PC-9 (cell line): ENCODE measurements at regions not wholly inside any gene's neighbourhood (a gene's known extent, or its start where the extent isn't known, plus 50 kb on each side); places are given as distances from the start of the nearest gene placed in this dataset.

Source experiments
- BruUV-seq: library from RNA; stranded (reverse); fragments of 400-500 nt; replicated peaks from 2 replicates; lab custom pipeline; 2021; lab: Mats Ljungman, UMichigan
- CTCF ChIA-PET: fragments of 300-600 bp; sonication (Branson Sonifier 250); formaldehyde crosslinking; loops from one replicate; lab custom pipeline; 2022; ENCODE audit warnings: antibody characterized with exemption; lab: Charles Lee
- POLR2A ChIA-PET: fragments of 300-600 bp; sonication (Branson Sonifier 250); formaldehyde crosslinking; loops from one replicate; lab custom pipeline; 2022; ENCODE audit warnings: antibody characterized with exemption; ENCODE audit not compliant: unreplicated experiment; lab: Charles Lee
- DNase-seq, 2 experiments: peaks; one replicate each; pipeline versions ENCODE4 v3.0.0 to v3.0.0-alpha.2; 2015 to 2022; ENCODE audit warnings: mixed read lengths in 1 of 2
- H2AFZ ChIP-seq: fragments of 200-600 bp; sonication (generic); 2 replicates; pipeline ENCODE4 v1.8.1; 2017; ENCODE audit warnings: antibody characterized with exemption
- H3F3A ChIP-seq: fragments of 200-600 bp; sonication (generic); 2 replicates; pipeline ENCODE4 v1.8.1; 2017; ENCODE audit warnings: antibody characterized with exemption, mild to moderate bottlenecking, low read depth; ENCODE audit not compliant: insufficient read depth
- H3K27ac ChIP-seq: fragments of 200-600 bp; sonication (generic); 2 replicates; pipeline ENCODE4 v1.6.1; 2016; ENCODE audit warnings: mixed run types
- H3K27me3 ChIP-seq: fragments of 200-600 bp; sonication (generic); 2 replicates; pipeline ENCODE4 v1.6.1; 2016; ENCODE audit warnings: low read depth, mixed run types; ENCODE audit not compliant: insufficient read depth
- H3K36me3 ChIP-seq: fragments of 200-600 bp; sonication (generic); 2 replicates; pipeline ENCODE4 v1.6.1; 2016; ENCODE audit warnings: low read depth, mixed run types
- H3K4me1 ChIP-seq: fragments of 200-600 bp; sonication (generic); replicated peaks from 2 replicates; pipeline ENCODE4 v1.6.1; 2016; ENCODE audit warnings: mixed run types; ENCODE audit not compliant: insufficient read depth
- H3K4me2 ChIP-seq: fragments of 200-600 bp; sonication (generic); 2 replicates; pipeline ENCODE4 v1.6.1; 2017; ENCODE audit warnings: mixed run types
- H3K4me3 ChIP-seq: fragments of 200-600 bp; sonication (generic); 2 replicates; pipeline ENCODE4 v1.6.1; 2016; ENCODE audit warnings: mixed run types
- H3K79me2 ChIP-seq: fragments of 200-600 bp; sonication (generic); 2 replicates; pipeline ENCODE4 v1.6.1; 2017; ENCODE audit warnings: low read depth, mixed run types
- H3K9me2 ChIP-seq: fragments of 200-600 bp; sonication (generic); 2 replicates; pipeline ENCODE4 v1.8.1; 2017; ENCODE audit warnings: mild to moderate bottlenecking; ENCODE audit not compliant: insufficient read depth
- H3K9me3 ChIP-seq: fragments of 200-600 bp; sonication (generic); 2 replicates; pipeline ENCODE4 v1.8.1; 2016; ENCODE audit warnings: low read depth; ENCODE audit not compliant: insufficient read depth
- H4K20me1 ChIP-seq: fragments of 200-600 bp; sonication (generic); 2 replicates; pipeline ENCODE4 v1.8.1; 2017; ENCODE audit not compliant: insufficient read depth
- EZH2 ChIP-seq: fragments of 200-600 bp; sonication (generic); IDR thresholded peaks from 2 replicates; pipeline ENCODE4 v1.8.0; 2017; ENCODE audit warnings: antibody characterized with exemption, low read depth
- intact Hi-C: fragments of 100-400 bp; cut with micrococcal nuclease; formaldehyde crosslinking; loops from one replicate; pipeline ENCODE4 v1.10.0; 2022; ENCODE audit not compliant: unreplicated experiment
- TF ChIP-seq, protein P1 (sequence below): fragments of 200-600 bp; sonication (generic); conservative IDR thresholded peaks from 2 replicates; pipeline ENCODE4 v1.6.1; 2017; ENCODE audit warnings: mixed run types, antibody characterized with exemption, mild to moderate bottlenecking, moderate library complexity

GRCh38 chr4:148737061-148737770, 295.0 kb upstream of the NR3C2 start:
- no peaks in the 10 kb centered on the region for H3K4me1 ChIP-seq
- POLR2A ChIA-PET, result no interaction called here
- H3K27ac ChIP-seq, result no peak overlapping the region
- H4K20me1 ChIP-seq, result no peaks in the 10 kb centered on the region
- intact Hi-C loops, result no loop called here
- H3K9me3 ChIP-seq, result no peaks in the 10 kb centered on the region
- H3K9me2 ChIP-seq, result no peaks in the 10 kb centered on the region
- no peaks in the 10 kb centered on the region for H3K79me2 ChIP-seq
- no peak for DNase-seq
- H2AFZ ChIP-seq, result no peak overlapping the region
- H3K27me3 ChIP-seq, result no peaks in the 10 kb centered on the region
- H3F3A ChIP-seq, result no peaks in the 10 kb centered on the region
- no peak overlapping the region for H3K4me2 ChIP-seq
- no peaks in the 10 kb centered on the region for H3K36me3 ChIP-seq
- no TSS peak for BruUV-seq
- CTCF ChIA-PET, result no interaction called here
- TF ChIP-seq, protein P1, sequence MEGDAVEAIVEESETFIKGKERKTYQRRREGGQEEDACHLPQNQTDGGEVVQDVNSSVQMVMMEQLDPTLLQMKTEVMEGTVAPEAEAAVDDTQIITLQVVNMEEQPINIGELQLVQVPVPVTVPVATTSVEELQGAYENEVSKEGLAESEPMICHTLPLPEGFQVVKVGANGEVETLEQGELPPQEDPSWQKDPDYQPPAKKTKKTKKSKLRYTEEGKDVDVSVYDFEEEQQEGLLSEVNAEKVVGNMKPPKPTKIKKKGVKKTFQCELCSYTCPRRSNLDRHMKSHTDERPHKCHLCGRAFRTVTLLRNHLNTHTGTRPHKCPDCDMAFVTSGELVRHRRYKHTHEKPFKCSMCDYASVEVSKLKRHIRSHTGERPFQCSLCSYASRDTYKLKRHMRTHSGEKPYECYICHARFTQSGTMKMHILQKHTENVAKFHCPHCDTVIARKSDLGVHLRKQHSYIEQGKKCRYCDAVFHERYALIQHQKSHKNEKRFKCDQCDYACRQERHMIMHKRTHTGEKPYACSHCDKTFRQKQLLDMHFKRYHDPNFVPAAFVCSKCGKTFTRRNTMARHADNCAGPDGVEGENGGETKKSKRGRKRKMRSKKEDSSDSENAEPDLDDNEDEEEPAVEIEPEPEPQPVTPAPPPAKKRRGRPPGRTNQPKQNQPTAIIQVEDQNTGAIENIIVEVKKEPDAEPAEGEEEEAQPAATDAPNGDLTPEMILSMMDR, result no peak
- TF ChIP-seq EZH2, result no peak
- H3K4me3 ChIP-seq, result no peak overlapping the region

DNA sequence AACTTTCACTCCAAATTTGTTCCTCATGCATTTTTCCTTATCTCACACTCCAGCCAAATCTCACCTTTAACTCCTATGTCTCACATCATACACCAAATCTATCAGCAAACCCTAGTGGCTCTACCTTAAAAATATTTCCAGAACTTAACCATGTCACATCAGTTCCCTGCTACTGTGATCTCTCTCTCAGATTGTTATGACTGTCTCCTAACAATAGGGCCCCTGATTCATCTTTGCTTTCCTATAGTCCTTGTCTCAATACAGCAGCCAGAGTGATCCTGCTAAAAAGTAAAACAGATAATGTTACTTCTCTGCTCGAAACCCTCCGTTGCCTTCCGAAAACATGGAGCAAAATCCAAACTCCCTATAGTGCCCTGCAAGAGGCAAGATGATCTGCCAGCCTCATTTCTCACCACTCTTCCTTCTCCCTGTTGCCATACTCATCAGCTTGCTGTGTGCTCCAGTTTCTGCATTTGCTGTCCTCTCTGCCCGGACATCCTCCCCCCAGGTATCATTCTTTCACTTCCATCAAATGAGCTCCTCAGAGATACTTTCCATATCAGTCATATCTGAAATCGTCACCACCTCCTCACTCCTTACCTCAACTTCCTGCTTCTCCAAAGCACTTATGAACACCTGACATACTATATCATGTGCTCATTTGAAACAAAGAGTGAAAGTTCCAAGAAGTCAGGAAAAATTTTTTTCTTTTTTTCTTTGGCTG, 293.4 kb upstream of the NR3C2 start:
- Histone ChIP-seq H3K27me3 (no peaks in the 10 kb centered on the region), H3K4me3 (no peak overlapping the region), H4K20me1 (no peaks in the 10 kb centered on the region), H3K4me1 (no peaks in the 10 kb centered on the region), H3K27ac (no peak overlapping the region), H3F3A (no peaks in the 10 kb centered on the region), H3K9me2 (no peaks in the 10 kb centered on the region), H2AFZ (no peak overlapping the region), H3K4me2 (no peak overlapping the region), H3K9me3 (no peaks in the 10 kb centered on the region), H3K79me2 (no peaks in the 10 kb centered on the region), H3K36me3 (no peaks in the 10 kb centered on the region)
- POLR2A ChIA-PET, result no interaction called here
- no peak for DNase-seq
- no peak for TF ChIP-seq EZH2
- intact Hi-C loops, result no loop called here
- BruUV-seq, result no TSS peak
- CTCF ChIA-PET, result interaction anchor here (0.6 kb wide), 1 partner anchor 13 kb away, joined by 3 read pairs; no protein-coding TSS in a partner anchor

DNA sequence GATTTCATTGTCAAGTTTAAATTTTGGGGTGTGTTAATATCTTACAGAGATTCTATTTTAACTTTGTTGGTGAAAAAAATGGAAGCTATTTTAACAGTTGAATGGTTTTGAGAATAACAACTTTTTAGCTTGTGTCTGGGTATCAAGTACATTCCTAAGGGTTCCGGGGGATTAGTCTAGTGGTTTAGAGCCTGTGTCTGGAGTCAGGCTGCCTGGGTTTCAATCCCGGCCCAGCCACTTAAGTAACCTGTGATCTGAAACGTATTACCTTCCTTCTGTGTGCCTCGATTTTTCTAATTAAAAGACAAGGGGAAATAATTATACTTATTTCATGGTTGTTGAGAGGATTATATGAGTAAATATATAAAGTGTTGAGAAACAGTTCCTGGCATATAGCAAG, 288.6 kb upstream of the NR3C2 start:
- intact Hi-C loops, result no loop called here
- POLR2A ChIA-PET, result no interaction called here
- Histone ChIP-seq H4K20me1 (no peaks in the 10 kb centered on the region), H3K9me3 (no peaks in the 10 kb centered on the region), H3K4me3 (no peak overlapping the region), H3K9me2 (no peaks in the 10 kb centered on the region), H3K79me2 (no peaks in the 10 kb centered on the region), H2AFZ (no peak overlapping the region), H3K27me3 (no peaks in the 10 kb centered on the region), H3F3A (no peaks in the 10 kb centered on the region), H3K4me2 (no peak overlapping the region), H3K27ac (no peak overlapping the region), H3K36me3 (no peaks in the 10 kb centered on the region), H3K4me1 (no peaks in the 10 kb centered on the region)
- TF ChIP-seq, protein P1, result no peak
- no peak for TF ChIP-seq EZH2
- CTCF ChIA-PET, result no interaction called here
- DNase-seq, result no peak
- no TSS peak for BruUV-seq
